Hepatocyte (in vitro differentiated cells): ENCODE measurements at regions not wholly inside any gene's neighbourhood (a gene's known extent, or its start where the extent isn't known, plus 50 kb on each side); places are given as distances from the start of the nearest gene placed in this dataset.

ENCODE experiments used
- DNase-seq: peaks from one replicate; pipeline ENCODE4 v3.0.0-alpha.2; 2016; ENCODE audit warnings: low spot score
- H2AFZ ChIP-seq: fragments of 200-600 bp; sonication (generic); 2 replicates; pipeline ENCODE4 v1.6.0; 2016; ENCODE audit warnings: antibody characterized with exemption, mild to moderate bottlenecking
- H3K27ac ChIP-seq: fragments of 200-600 bp; sonication (generic); 2 replicates; pipeline ENCODE4 v1.5.1; 2016; ENCODE audit warnings: mild to moderate bottlenecking
- H3K27me3 ChIP-seq: fragments of 200-600 bp; sonication (generic); 2 replicates; pipeline ENCODE4 v1.6.1; 2016
- H3K36me3 ChIP-seq: fragments of 200-600 bp; sonication (generic); replicated peaks from 2 replicates; pipeline ENCODE4 v1.5.1; 2016; ENCODE audit warnings: low read depth; ENCODE audit not compliant: insufficient read depth
- H3K4me1 ChIP-seq: fragments of 200-600 bp; sonication (generic); 2 replicates; pipeline ENCODE4 v1.5.1; 2016; ENCODE audit warnings: mild to moderate bottlenecking, moderate library complexity; ENCODE audit not compliant: insufficient read depth
- H3K4me2 ChIP-seq: fragments of 200-600 bp; sonication (generic); 2 replicates; pipeline ENCODE4 v1.6.0; 2016
- H3K4me3 ChIP-seq: fragments of 200-600 bp; sonication (generic); 2 replicates; pipeline ENCODE4 v1.5.1; 2016; ENCODE audit warnings: mild to moderate bottlenecking
- H3K79me2 ChIP-seq: fragments of 200-600 bp; sonication (generic); 2 replicates; pipeline ENCODE4 v1.6.0; 2017; ENCODE audit warnings: mild to moderate bottlenecking
- H3K9me2 ChIP-seq: fragments of 200-600 bp; sonication (generic); replicated peaks from 2 replicates; pipeline ENCODE4 v1.6.0; 2017; ENCODE audit warnings: mild to moderate bottlenecking; ENCODE audit not compliant: insufficient read depth
- H3K9me3 ChIP-seq: fragments of 200-600 bp; sonication (generic); 2 replicates; pipeline ENCODE4 v1.5.1; 2016; ENCODE audit warnings: low read depth, mild to moderate bottlenecking
- H4K20me1 ChIP-seq: fragments of 200-600 bp; sonication (generic); 2 replicates; pipeline ENCODE4 v1.6.0; 2016; ENCODE audit warnings: mild to moderate bottlenecking; ENCODE audit not compliant: insufficient read depth, poor library complexity, severe bottlenecking
- CTCF ChIP-seq: fragments of 200-600 bp; sonication (generic); IDR thresholded peaks from 2 replicates; pipeline ENCODE4 v1.5.1; 2016; ENCODE audit warnings: antibody characterized with exemption, mild to moderate bottlenecking; ENCODE audit not compliant: poor library complexity
- EZH2 ChIP-seq: fragments of 200-600 bp; sonication (generic); IDR thresholded peaks from 2 replicates; pipeline ENCODE4 v1.6.1; 2016; ENCODE audit warnings: antibody characterized with exemption, mild to moderate bottlenecking, borderline replicate concordance
- EZH2phosphoT487 ChIP-seq: fragments of 200-600 bp; sonication (generic); IDR thresholded peaks from one replicate; pipeline ENCODE4 v1.6.1; 2018; ENCODE audit warnings: antibody characterized with exemption, mild to moderate bottlenecking, low read depth, moderate library complexity; ENCODE audit not compliant: unreplicated experiment, severe bottlenecking
- WGBS: methylation state at CpG from one replicate; pipeline ENCODE4 v1.1.6; 2016; ENCODE audit warnings: low lambda C conversion rate; ENCODE audit errors: missing lambda C conversion rate; 5-methylcytosine and 5-hydroxymethylcytosine counted together

- Histone ChIP-seq H3K79me2 (no peaks in the 10 kb centered on the region), H3K4me3 (no peak overlapping the region), H4K20me1 (no peaks in the 10 kb centered on the region), H3K4me1 (no peaks in the 10 kb centered on the region), H3K9me2 (no peaks in the 10 kb centered on the region), H3K4me2 (no peak overlapping the region), H3K9me3 (no peaks in the 10 kb centered on the region), H2AFZ (no peak overlapping the region), H3K27me3 (no peaks in the 10 kb centered on the region), H3K36me3 (no peaks in the 10 kb centered on the region), H3K27ac (no peak overlapping the region)
- TF ChIP-seq CTCF (no peak), EZH2phosphoT487 (no peak), EZH2 (no peak)
- no peak for DNase-seq
Measured at GRCh38 chr6:121020656-121021055, 313.6 kb downstream of the TBC1D32 start.

GRCh38 chr6:121008553-121008952 lies 325.7 kb downstream of the TBC1D32 start:
- no peaks in the 10 kb centered on the region for H3K9me2 ChIP-seq
- H3K4me1 ChIP-seq: no peaks in the 10 kb centered on the region
- H3K27ac ChIP-seq: no peak overlapping the region
- H3K27me3 ChIP-seq: no peaks in the 10 kb centered on the region
- no peak overlapping the region for H3K4me2 ChIP-seq
- no peaks in the 10 kb centered on the region for H4K20me1 ChIP-seq
- no peaks in the 10 kb centered on the region for H3K79me2 ChIP-seq
- DNase-seq: no peak
- no peak overlapping the region for H2AFZ ChIP-seq
- no peaks in the 10 kb centered on the region for H3K9me3 ChIP-seq
- no peaks in the 10 kb centered on the region for H3K36me3 ChIP-seq
- TF ChIP-seq CTCF (no peak), EZH2 (no peak), EZH2phosphoT487 (no peak)
- H3K4me3 ChIP-seq: no peak overlapping the region

GRCh38 chr6:121006024-121006423 lies 328.3 kb downstream of the TBC1D32 start:
- Histone ChIP-seq H3K4me1 (no peaks in the 10 kb centered on the region), H3K4me2 (no peak overlapping the region), H3K4me3 (no peak overlapping the region), H3K9me2 (no peaks in the 10 kb centered on the region), H4K20me1 (no peaks in the 10 kb centered on the region), H2AFZ (no peak overlapping the region), H3K79me2 (no peaks in the 10 kb centered on the region), H3K27ac (no peak overlapping the region), H3K9me3 (peaks cover 2% of the 10 kb centered on the region), H3K27me3 (no peaks in the 10 kb centered on the region), H3K36me3 (no peaks in the 10 kb centered on the region)
- TF ChIP-seq CTCF (no peak), EZH2 (no peak), EZH2phosphoT487 (no peak)
- DNase-seq: no peak
- 90% methylated on average over 2 of the region's 2 CpGs for WGBS

GRCh38 chr6:121000381-121000780 lies 333.9 kb downstream of the TBC1D32 start:
- DNase-seq: no peak
- Histone ChIP-seq H3K9me2 (no peaks in the 10 kb centered on the region), H3K4me1 (no peaks in the 10 kb centered on the region), H3K27ac (no peak overlapping the region), H3K4me2 (no peak overlapping the region), H4K20me1 (no peaks in the 10 kb centered on the region), H3K36me3 (no peaks in the 10 kb centered on the region), H3K79me2 (no peaks in the 10 kb centered on the region), H3K9me3 (peaks cover 4% of the 10 kb centered on the region), H3K4me3 (no peak overlapping the region), H2AFZ (no peak overlapping the region), H3K27me3 (no peaks in the 10 kb centered on the region)
- TF ChIP-seq CTCF (no peak), EZH2phosphoT487 (no peak), EZH2 (no peak)
- 56% methylated on average over 5 of the region's 5 CpGs for WGBS
